SK-N-SH (cell line): ENCODE measurements at regions not wholly inside any gene's neighbourhood (a gene's known extent, or its start where the extent isn't known, plus 50 kb on each side); places are given as distances from the start of the nearest gene placed in this dataset.

Experiments
- CTCF ChIA-PET: fragments of 300-600, 350-600 bp; formaldehyde crosslinking; extraction: SDS; loops from one replicate; lab custom pipeline; 2021; lab: Yijun Ruan, JAX
- POLR2A ChIA-PET: fragments of 350-600 bp; sonication (Branson Sonifier 250); formaldehyde crosslinking; extraction: SDS; loops from one replicate; lab custom pipeline; 2020; ENCODE audit warnings: antibody characterized with exemption, inconsistent platforms; lab: Yijun Ruan, JAX
- DNase-seq: peaks from one replicate; pipeline ENCODE4 v3.0.0; 2012
- H2AFZ ChIP-seq: fragments of 200-600 bp; sonication (generic); 2 replicates; pipeline ENCODE4 v1.8.1; 2016; ENCODE audit warnings: antibody characterized with exemption, mild to moderate bottlenecking, low read depth
- H3F3A ChIP-seq: fragments of 200-600 bp; sonication (generic); replicated peaks from 2 replicates; pipeline ENCODE3; 2016; ENCODE audit warnings: antibody characterized with exemption, mild to moderate bottlenecking; ENCODE audit not compliant: insufficient read depth
- H3K27ac ChIP-seq, 2 experiments: fragments of 200-500 bp in 1 of 2; fragments of 200-600 bp in 1 of 2; sonication (Bioruptor generic) in 1 of 2; sonication (generic), shearing (Covaris generic) in 1 of 2; 2 replicates each; pipeline versions ENCODE4 v1.5.1 to v1.6.1; 2014 to 2016; ENCODE audit warnings: low read depth in 2 of 2, inconsistent platforms in 1 of 2, low read length in 1 of 2, mild to moderate bottlenecking in 1 of 2, mixed read lengths in 1 of 2
- H3K27me3 ChIP-seq: fragments of 200-600 bp; sonication (generic), shearing (Covaris generic); 2 replicates; pipeline ENCODE4 v1.6.1; 2016; ENCODE audit warnings: mixed run types; ENCODE audit not compliant: insufficient read depth
- H3K36me3 ChIP-seq, 2 experiments: fragments of 200-500 bp in 1 of 2; fragments of 200-600 bp in 1 of 2; sonication (Bioruptor generic) in 1 of 2; sonication (generic) in 1 of 2; replicated peaks in 1 of 2; 2 replicates each; pipeline versions ENCODE3 to v1.5.1; 2014 to 2016; ENCODE audit warnings: low read length in 1 of 2, mild to moderate bottlenecking in 1 of 2; ENCODE audit not compliant: insufficient read depth in 2 of 2, control insufficient read depth in 1 of 2
- H3K4me1 ChIP-seq, 2 experiments: fragments of 200-500 bp in 1 of 2; fragments of 200-600 bp in 1 of 2; sonication (Bioruptor generic) in 1 of 2; sonication (generic), shearing (Covaris generic) in 1 of 2; 2 replicates each; pipeline versions ENCODE4 v1.5.1 to v1.6.1; 2014 to 2016; ENCODE audit warnings: low read depth in 1 of 2, low read length in 1 of 2, mixed run types in 1 of 2; ENCODE audit not compliant: insufficient read depth in 2 of 2, control insufficient read depth in 1 of 2
- H3K4me2 ChIP-seq: fragments of 200-600 bp; sonication (generic), shearing (Covaris generic); 2 replicates; pipeline ENCODE4 v1.6.1; 2017; ENCODE audit warnings: mixed run types
- H3K4me3 ChIP-seq, 2 experiments: fragments of 200-500 bp in 1 of 2; fragments of 200-600 bp in 1 of 2; sonication (Bioruptor generic) in 1 of 2; sonication (generic), shearing (Covaris generic) in 1 of 2; 2 replicates each; pipeline versions ENCODE4 v1.5.1 to v1.8.1; 2014 to 2016; ENCODE audit warnings: low read depth in 2 of 2, inconsistent platforms in 1 of 2, low read length in 1 of 2, mild to moderate bottlenecking in 1 of 2, mixed read lengths in 1 of 2, moderate library complexity in 1 of 2
- H3K79me2 ChIP-seq: fragments of 200-600 bp; sonication (generic); 2 replicates; pipeline ENCODE4 v1.8.1; 2017; ENCODE audit warnings: mild to moderate bottlenecking; ENCODE audit not compliant: insufficient read depth
- H3K9ac ChIP-seq: fragments of 200-600 bp; sonication (generic); 2 replicates; pipeline ENCODE4 v1.6.1; 2017; ENCODE audit warnings: mixed run types
- H3K9me2 ChIP-seq: fragments of 200-600 bp; sonication (generic); 2 replicates; pipeline ENCODE4 v1.6.1; 2017; ENCODE audit warnings: mixed run types
- H3K9me3 ChIP-seq: fragments of 200-600 bp; sonication (generic); 2 replicates; pipeline ENCODE4 v1.6.1; 2017; ENCODE audit warnings: mixed run types, mild to moderate bottlenecking, moderate library complexity
- H4K20me1 ChIP-seq: fragments of 200-600 bp; sonication (generic); 2 replicates; pipeline ENCODE4 v1.6.1; 2017; ENCODE audit warnings: mild to moderate bottlenecking, mixed run types; ENCODE audit not compliant: insufficient read depth
- CHD2 ChIP-seq: fragments of 150-350 bp; IDR thresholded peaks from 2 replicates; pipeline ENCODE4 v1.6.1; 2018; ENCODE audit warnings: low read length; ENCODE audit not compliant: partially characterized antibody
- CTCF ChIP-seq: fragments of 200-600 bp; sonication (generic); IDR thresholded peaks from 2 replicates; pipeline ENCODE4 v1.6.1; 2017; ENCODE audit warnings: antibody characterized with exemption, mild to moderate bottlenecking, moderate library complexity
- ELF1 ChIP-seq: IDR thresholded peaks from 2 replicates; pipeline ENCODE4 v1.4.0; 2012
- EP300 ChIP-seq, 2 experiments: IDR thresholded peaks; 2 replicates each; pipeline versions ENCODE4 v1.4.0 to v1.6.1; 2012; ENCODE audit warnings: borderline replicate concordance in 1 of 2, low read depth in 1 of 2, low read length in 1 of 2
- EZH2phosphoT487 ChIP-seq: fragments of 200-600 bp; sonication (generic); IDR thresholded peaks from 2 replicates; pipeline ENCODE4 v1.6.1; 2017; ENCODE audit warnings: low read depth, mixed run types, mild to moderate bottlenecking, antibody characterized with exemption, moderate library complexity, borderline replicate concordance
- FOXM1 ChIP-seq: IDR thresholded peaks from 2 replicates; pipeline ENCODE4 v1.4.0; 2012; ENCODE audit warnings: low read depth, mild to moderate bottlenecking
- GABPA ChIP-seq: IDR thresholded peaks from 2 replicates; pipeline ENCODE4 v1.4.0; 2012; ENCODE audit warnings: low read depth, mild to moderate bottlenecking
- JUND ChIP-seq: IDR thresholded peaks from 2 replicates; pipeline ENCODE4 v1.4.0; 2012
- MXI1 ChIP-seq: IDR thresholded peaks from 2 replicates; pipeline ENCODE4 v1.6.1; 2012; ENCODE audit warnings: mild to moderate bottlenecking, low read depth, low read length, improper control_type of control experiment
- NFIC ChIP-seq: IDR thresholded peaks from 2 replicates; pipeline ENCODE4 v1.4.0; 2012; ENCODE audit warnings: borderline replicate concordance
- RCOR1 ChIP-seq: fragments of 150-350 bp; IDR thresholded peaks from 2 replicates; pipeline ENCODE4 v1.6.1; 2017; ENCODE audit warnings: antibody characterized with exemption, low read length
- REST ChIP-seq: IDR thresholded peaks from 2 replicates; pipeline ENCODE4 v1.6.1; 2012; ENCODE audit warnings: mild to moderate bottlenecking, low read depth, low read length, moderate library complexity
- RXRA ChIP-seq: IDR thresholded peaks from 2 replicates; pipeline ENCODE4 v1.4.0; 2012; ENCODE audit warnings: low read depth, mild to moderate bottlenecking, borderline replicate concordance
- SMC3 ChIP-seq: IDR thresholded peaks from 2 replicates; pipeline ENCODE4 v1.6.1; 2012; ENCODE audit warnings: low read depth, low read length, improper control_type of control experiment
- USF2 ChIP-seq: fragments of 150-350 bp; IDR thresholded peaks from 2 replicates; pipeline ENCODE4 v1.6.1; 2017; ENCODE audit warnings: antibody characterized with exemption, low read length, low read depth, borderline replicate concordance
- YY1 ChIP-seq: IDR thresholded peaks from 2 replicates; pipeline ENCODE4 v1.4.0; 2012; ENCODE audit warnings: low read depth, mild to moderate bottlenecking
- ZBTB33 ChIP-seq: IDR thresholded peaks from 2 replicates; pipeline ENCODE4 v1.4.0; 2012; ENCODE audit warnings: low read depth, borderline replicate concordance
- WGBS: methylation state at CpG from one replicate; pipeline ENCODE4 v1.1.6; 2017; ENCODE audit warnings: low lambda C conversion rate; 5-methylcytosine and 5-hydroxymethylcytosine counted together
- TF ChIP-seq, protein P1 (sequence below): IDR thresholded peaks from 2 replicates; pipeline ENCODE4 v1.4.0; 2012; ENCODE audit warnings: low read depth, borderline replicate concordance

GRCh38 chr9:30078195-30078594, 2306.2 kb upstream of the ACO1 start:
- H3F3A ChIP-seq, result no peaks in the 10 kb centered on the region
- CTCF ChIA-PET, result interaction anchor here (0.5 kb wide), 1 partner anchor 64 kb away, joined by 3 read pairs; no protein-coding TSS in a partner anchor
- H3K9ac ChIP-seq, result no peak overlapping the region
- no peak overlapping the region for H2AFZ ChIP-seq
- 60% methylated on average over 2 of the region's 2 CpGs for WGBS
- H3K4me3 ChIP-seq, result no peak overlapping the region
- no peaks in the 10 kb centered on the region for H3K27me3 ChIP-seq
- no peaks in the 10 kb centered on the region for H3K9me2 ChIP-seq
- no peaks in the 10 kb centered on the region for H3K4me1 ChIP-seq
- POLR2A ChIA-PET, result no interaction called here
- H4K20me1 ChIP-seq, result no peaks in the 10 kb centered on the region
- no peak overlapping the region for H3K4me2 ChIP-seq
- no peak overlapping the region for H3K27ac ChIP-seq
- TF ChIP-seq USF2 (no peak), EZH2phosphoT487 (no peak), FOXM1 (no peak), RXRA (no peak), JUND (no peak), EP300 (IDR thresholded peaks at IDR 0.05; ENCODE audit: borderline replicate concordance in 1 of 2, low read depth in 1 of 2, low read length in 1 of 2) (no peak), RCOR1 (no peak), SMC3 (no peak), CHD2 (no peak), ZBTB33 (no peak), YY1 (no peak), ELF1 (no peak), REST (no peak), CTCF (no peak), NFIC (no peak), GABPA (no peak), MXI1 (no peak)
- TF ChIP-seq, protein P1, sequence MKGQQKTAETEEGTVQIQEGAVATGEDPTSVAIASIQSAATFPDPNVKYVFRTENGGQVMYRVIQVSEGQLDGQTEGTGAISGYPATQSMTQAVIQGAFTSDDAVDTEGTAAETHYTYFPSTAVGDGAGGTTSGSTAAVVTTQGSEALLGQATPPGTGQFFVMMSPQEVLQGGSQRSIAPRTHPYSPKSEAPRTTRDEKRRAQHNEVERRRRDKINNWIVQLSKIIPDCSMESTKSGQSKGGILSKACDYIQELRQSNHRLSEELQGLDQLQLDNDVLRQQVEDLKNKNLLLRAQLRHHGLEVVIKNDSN, result no peak
- no peaks in the 10 kb centered on the region for H3K36me3 ChIP-seq
- no peaks in the 10 kb centered on the region for H3K79me2 ChIP-seq
- no peak for DNase-seq
- H3K9me3 ChIP-seq, result no peaks in the 10 kb centered on the region
